Kidney (tissue), 13 donors: ENCODE measurements at regions not wholly inside any gene's neighbourhood (a gene's known extent, or its start where the extent isn't known, plus 50 kb on each side); places are given as distances from the start of the nearest gene placed in this dataset.

Experiments used
- DNase-seq, 5 donors: peaks; one replicate each; pipeline ENCODE4 v3.0.0-alpha.2; 2013 to 2020
- FAIRE-seq: peaks from 2 replicates; lab custom pipeline; 2012; peaks lifted over from hg19 to GRCh38; lab: Jason Lieb, UNC
- H3K27ac ChIP-seq, 2 donors: one replicate each; pipeline ENCODE4 v1.7.0; 2013; ENCODE audit warnings: low read depth in 2 of 2, low read length in 2 of 2, inconsistent platforms in 1 of 2
- H3K27me3 ChIP-seq: one replicate; pipeline ENCODE4 v1.7.1; 2013; ENCODE audit warnings: low read length, inconsistent platforms; ENCODE audit not compliant: control insufficient read depth, insufficient read depth
- H3K36me3 ChIP-seq, 3 donors: one replicate each; pipeline versions ENCODE4 v1.7.0 to v1.7.1; 2013; ENCODE audit warnings: low read length in 3 of 3, control low read depth in 1 of 3, inconsistent platforms in 1 of 3; ENCODE audit not compliant: insufficient read depth in 3 of 3, control insufficient read depth in 2 of 3
- H3K4me1 ChIP-seq, 3 donors: one replicate each; pipeline versions ENCODE4 v1.7.0 to v1.7.1; 2013; ENCODE audit warnings: low read length in 3 of 3, inconsistent platforms in 1 of 3, low read depth in 1 of 3; ENCODE audit not compliant: control insufficient read depth in 2 of 3, insufficient read depth in 2 of 3
- H3K4me3 ChIP-seq, 3 donors: one replicate each; pipeline versions ENCODE4 v1.7.0 to v1.8.1; 2013; ENCODE audit warnings: low read length in 3 of 3, control low read depth in 1 of 3, inconsistent platforms in 1 of 3
- H3K9ac ChIP-seq, 3 donors: one replicate each; pipeline versions ENCODE4 v1.7.0 to v1.7.1; 2013; ENCODE audit warnings: low read length in 3 of 3, control low read depth in 1 of 3, inconsistent platforms in 1 of 3
- H3K9me3 ChIP-seq, 3 donors: one replicate each; pipeline versions ENCODE4 v1.7.0 to v1.7.1; 2013; ENCODE audit warnings: low read length in 3 of 3, control low read depth in 1 of 3, inconsistent platforms in 1 of 3; ENCODE audit not compliant: control insufficient read depth in 2 of 3, insufficient read depth in 1 of 3
- intact Hi-C: fragments of 100-400 bp; cut with DNase I; formaldehyde crosslinking; loops from one replicate; pipeline ENCODE4 v1.11.1; 2022
- TF ChIP-seq, protein P1 (sequence below): IDR thresholded peaks from 3 replicates; pipeline ENCODE4 v1.5.1; 2012; ENCODE audit warnings: mild to moderate bottlenecking, moderate library complexity, borderline replicate concordance; ENCODE audit not compliant: insufficient read depth; ENCODE audit errors: extremely low read depth
- donor health status: control.
- donor health status: control.
- donor health status: control.
- donor health status: control.
- donor health status: control.
- donor health status: DM: yes; HTN: yes; CAD: no.
- donor health status: Normal renal cell carcinoma (clear cell type).

DNA sequence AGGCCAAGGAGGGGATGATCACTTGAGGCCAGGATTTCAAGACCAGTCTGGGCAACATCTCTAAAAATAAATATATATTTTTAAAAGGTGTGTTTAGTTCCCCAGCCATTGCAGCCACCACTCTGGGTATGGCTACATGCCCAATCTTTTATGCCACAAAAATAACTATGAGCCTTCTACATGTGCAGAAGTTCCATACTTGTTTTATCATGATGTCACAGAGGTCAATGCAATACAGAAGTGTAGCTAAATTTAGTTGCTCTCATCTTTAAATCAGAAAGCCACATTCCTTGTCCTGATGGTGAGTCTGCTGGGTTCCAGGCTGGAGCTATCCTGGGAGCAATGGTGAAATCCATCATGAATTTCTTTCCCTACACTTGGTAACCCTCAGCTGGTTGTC is 436.3 kb downstream of the DYNC2H1 start:
- intact Hi-C loops: no loop called here
- Histone ChIP-seq H3K4me1 (no peaks in the 10 kb centered on the region), H3K27me3 (no peaks in the 10 kb centered on the region), H3K9me3 (peaks cover 0 to 3% (median 0%) of the 10 kb centered on the region in 3 donors), H3K36me3 (no peaks in the 10 kb centered on the region), H3K9ac (no peak overlapping the region), H3K27ac (no peak overlapping the region), H3K4me3 (no peak overlapping the region)
- TF ChIP-seq, protein P1, sequence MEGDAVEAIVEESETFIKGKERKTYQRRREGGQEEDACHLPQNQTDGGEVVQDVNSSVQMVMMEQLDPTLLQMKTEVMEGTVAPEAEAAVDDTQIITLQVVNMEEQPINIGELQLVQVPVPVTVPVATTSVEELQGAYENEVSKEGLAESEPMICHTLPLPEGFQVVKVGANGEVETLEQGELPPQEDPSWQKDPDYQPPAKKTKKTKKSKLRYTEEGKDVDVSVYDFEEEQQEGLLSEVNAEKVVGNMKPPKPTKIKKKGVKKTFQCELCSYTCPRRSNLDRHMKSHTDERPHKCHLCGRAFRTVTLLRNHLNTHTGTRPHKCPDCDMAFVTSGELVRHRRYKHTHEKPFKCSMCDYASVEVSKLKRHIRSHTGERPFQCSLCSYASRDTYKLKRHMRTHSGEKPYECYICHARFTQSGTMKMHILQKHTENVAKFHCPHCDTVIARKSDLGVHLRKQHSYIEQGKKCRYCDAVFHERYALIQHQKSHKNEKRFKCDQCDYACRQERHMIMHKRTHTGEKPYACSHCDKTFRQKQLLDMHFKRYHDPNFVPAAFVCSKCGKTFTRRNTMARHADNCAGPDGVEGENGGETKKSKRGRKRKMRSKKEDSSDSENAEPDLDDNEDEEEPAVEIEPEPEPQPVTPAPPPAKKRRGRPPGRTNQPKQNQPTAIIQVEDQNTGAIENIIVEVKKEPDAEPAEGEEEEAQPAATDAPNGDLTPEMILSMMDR: no peak
- FAIRE-seq: no peak
- no peak for DNase-seq

DNA sequence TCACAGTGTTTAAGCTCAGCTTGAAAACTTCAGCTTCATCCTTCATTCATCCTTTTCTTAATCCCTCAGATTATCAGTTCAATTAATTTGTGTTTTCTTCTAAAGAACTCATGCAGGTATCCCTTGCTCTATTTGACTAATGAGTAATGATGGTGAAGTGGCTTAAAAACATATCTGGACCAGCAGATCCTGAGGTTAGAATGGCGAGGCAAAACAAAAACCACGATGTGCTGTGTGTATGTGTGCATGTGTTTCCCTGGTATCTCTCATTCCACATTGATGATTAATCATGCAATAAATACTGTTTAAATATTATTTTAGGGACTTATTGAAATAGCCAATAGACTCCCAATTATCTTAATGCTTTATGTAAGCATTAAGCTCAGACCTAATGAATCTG is 437.0 kb downstream of the DYNC2H1 start:
- no peaks in the 10 kb centered on the region for H3K4me1 ChIP-seq
- no peak for DNase-seq
- no peaks in the 10 kb centered on the region for H3K36me3 ChIP-seq
- H3K27ac ChIP-seq: no peak overlapping the region
- TF ChIP-seq, protein P1: no peak
- H3K27me3 ChIP-seq: no peaks in the 10 kb centered on the region
- no peak overlapping the region for H3K9ac ChIP-seq
- intact Hi-C loops: no loop called here
- no peaks in the 10 kb centered on the region for H3K9me3 ChIP-seq
- FAIRE-seq: no peak
- H3K4me3 ChIP-seq: no peak overlapping the region

DNA sequence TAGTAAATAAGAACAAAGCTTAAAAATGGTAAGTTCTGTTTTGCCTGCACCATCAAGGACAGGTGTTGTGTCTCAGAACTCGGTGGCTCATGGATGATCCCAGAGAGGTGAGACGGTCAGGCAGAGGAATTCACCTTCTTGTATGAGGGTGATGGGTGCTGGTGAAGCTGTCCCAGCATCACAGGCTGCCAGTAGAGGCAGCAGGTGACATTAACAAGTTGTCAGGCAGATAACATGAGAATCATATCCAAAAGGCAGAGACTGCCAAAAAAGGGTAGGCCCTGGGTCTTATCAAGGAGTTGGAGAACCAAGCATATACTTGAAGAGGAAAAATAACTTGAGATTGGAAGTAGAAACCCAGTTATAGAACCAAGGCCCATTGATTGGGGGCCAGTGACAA is 437.8 kb downstream of the DYNC2H1 start:
- no peak for DNase-seq
- Histone ChIP-seq H3K9ac (no peak overlapping the region), H3K4me1 (no peaks in the 10 kb centered on the region), H3K9me3 (no peaks in the 10 kb centered on the region), H3K36me3 (no peaks in the 10 kb centered on the region), H3K27ac (no peak overlapping the region), H3K4me3 (no peak overlapping the region), H3K27me3 (no peaks in the 10 kb centered on the region)
- FAIRE-seq: no peak
- intact Hi-C loops: no loop called here
- TF ChIP-seq, protein P1: no peak

GRCh38 chr11:103547691-103548090 is 438.5 kb downstream of the DYNC2H1 start:
- TF ChIP-seq, protein P1: no peak
- Histone ChIP-seq H3K36me3 (no peaks in the 10 kb centered on the region), H3K9ac (no peak overlapping the region), H3K4me3 (no peak overlapping the region), H3K9me3 (no peaks in the 10 kb centered on the region), H3K4me1 (no peaks in the 10 kb centered on the region), H3K27ac (no peak overlapping the region), H3K27me3 (no peaks in the 10 kb centered on the region)
- no peak for FAIRE-seq
- no peak for DNase-seq
- intact Hi-C loops: no loop called here
